Fibroblast of lung (primary cell): ENCODE measurements at regions not wholly inside any gene's neighbourhood (a gene's known extent, or its start where the extent isn't known, plus 50 kb on each side); places are given as distances from the start of the nearest gene placed in this dataset.

Source experiments
- DNase-seq, 2 donors: peaks; one replicate each; pipeline versions ENCODE4 v3.0.0 to v3.0.0-alpha.2; 2010; ENCODE audit warnings: low read depth in 2 of 2
- H2AFZ ChIP-seq: 2 replicates; pipeline ENCODE4 v1.5.1; 2012; ENCODE audit warnings: low read length, control low read depth, inconsistent platforms
- H3K27ac ChIP-seq: 2 replicates; pipeline ENCODE4 v1.5.1; 2011; ENCODE audit warnings: low read length, control low read depth; ENCODE audit not compliant: insufficient read depth
- H3K27me3 ChIP-seq: 2 replicates; pipeline ENCODE4 v1.5.1; 2011; ENCODE audit warnings: mild to moderate bottlenecking, low read length; ENCODE audit not compliant: control insufficient read depth, insufficient read depth
- H3K36me3 ChIP-seq: 2 replicates; pipeline ENCODE4 v1.5.1; 2011; ENCODE audit warnings: low read length; ENCODE audit not compliant: control insufficient read depth, insufficient read depth
- H3K4me1 ChIP-seq: 2 replicates; pipeline ENCODE4 v1.5.1; 2011; ENCODE audit warnings: low read length; ENCODE audit not compliant: control insufficient read depth, insufficient read depth; ENCODE audit errors: extremely low read depth
- H3K4me2 ChIP-seq: 2 replicates; pipeline ENCODE4 v1.5.1; 2011; ENCODE audit warnings: low read length, control low read depth; ENCODE audit not compliant: insufficient read depth; ENCODE audit errors: extremely low read depth
- H3K4me3 ChIP-seq, 4 experiments: fragments of 200-600 bp in 1 of 4; sonication (generic) in 1 of 4; replicated peaks in 1 of 4; 2 replicates each; pipeline ENCODE4 v1.5.1; 2011 to 2016; ENCODE audit warnings: low read length in 4 of 4, low read depth in 3 of 4, mild to moderate bottlenecking in 3 of 4, control low read depth in 2 of 4, inconsistent platforms in 1 of 4, mixed read lengths in 1 of 4; ENCODE audit not compliant: insufficient read depth in 1 of 4; ENCODE audit errors: control extremely low read depth in 1 of 4
- H3K79me2 ChIP-seq: 2 replicates; pipeline ENCODE4 v1.5.1; 2012; ENCODE audit warnings: mild to moderate bottlenecking, low read length, inconsistent platforms; ENCODE audit not compliant: control insufficient read depth, insufficient read depth
- H3K9ac ChIP-seq: 2 replicates; pipeline ENCODE4 v1.5.1; 2011; ENCODE audit warnings: mild to moderate bottlenecking, low read length, control low read depth; ENCODE audit not compliant: insufficient read depth
- H3K9me3 ChIP-seq: 2 replicates; pipeline ENCODE4 v1.5.1; 2012; ENCODE audit warnings: low read depth, low read length; ENCODE audit not compliant: control insufficient read depth, insufficient read depth
- H4K20me1 ChIP-seq: 2 replicates; pipeline ENCODE4 v1.5.1; 2011; ENCODE audit warnings: low read length; ENCODE audit not compliant: control insufficient read depth, insufficient read depth; ENCODE audit errors: extremely low read depth
- CTCF ChIP-seq, 2 donors: IDR thresholded peaks in 1 of 2; conservative IDR thresholded peaks in 1 of 2; 1 replicate in 1 of 2; 2 replicates in 1 of 2; pipeline ENCODE4 v1.5.1; 2011 to 2012; ENCODE audit warnings: low read length in 2 of 2, control low read depth in 1 of 2, inconsistent platforms in 1 of 2, low read depth in 1 of 2, mild to moderate bottlenecking in 1 of 2
- EZH2 ChIP-seq: IDR thresholded peaks from 2 replicates; pipeline ENCODE4 v1.5.1; 2012; ENCODE audit warnings: low read length, control low read depth, mild to moderate bottlenecking; ENCODE audit errors: missing control alignments

- Histone ChIP-seq H3K36me3 (no peaks in the 10 kb centered on the region), H2AFZ (no peak overlapping the region), H3K79me2 (no peaks in the 10 kb centered on the region), H3K9ac (no peak overlapping the region), H3K4me2 (no peak overlapping the region), H3K27ac (no peak overlapping the region), H3K9me3 (no peaks in the 10 kb centered on the region), H3K27me3 (no peaks in the 10 kb centered on the region), H3K4me1 (no peaks in the 10 kb centered on the region), H4K20me1 (no peaks in the 10 kb centered on the region), H3K4me3 (no peak overlapping the region)
- DNase-seq: peak in 1 of 2 donors; percentile 23
- no peak for TF ChIP-seq CTCF (conservative IDR thresholded peaks at IDR 0.05 in 1 of 2, IDR thresholded peaks at IDR 0.05 in 1 of 2; ENCODE audit: low read depth in 1 of 2, low read length in 2 of 2)
- TF ChIP-seq EZH2: no peak
These were observed 250.0 kb upstream of the NECTIN3 start for GRCh38 chr3:110821586-110821985.

GRCh38 chr3:110822971-110823370, 248.6 kb upstream of the NECTIN3 start:
- no peaks in the 10 kb centered on the region for H4K20me1 ChIP-seq
- H3K9me3 ChIP-seq: no peaks in the 10 kb centered on the region
- no peaks in the 10 kb centered on the region for H3K27me3 ChIP-seq
- TF ChIP-seq EZH2: no peak
- no peak for TF ChIP-seq CTCF (conservative IDR thresholded peaks at IDR 0.05 in 1 of 2, IDR thresholded peaks at IDR 0.05 in 1 of 2; ENCODE audit: low read depth in 1 of 2, low read length in 2 of 2)
- H3K4me2 ChIP-seq: no peak overlapping the region
- no peak overlapping the region for H3K4me3 ChIP-seq
- no peaks in the 10 kb centered on the region for H3K36me3 ChIP-seq
- H3K9ac ChIP-seq: no peak overlapping the region
- H3K4me1 ChIP-seq: no peaks in the 10 kb centered on the region
- no peaks in the 10 kb centered on the region for H3K79me2 ChIP-seq
- H3K27ac ChIP-seq: no peak overlapping the region
- no peak for DNase-seq
- no peak overlapping the region for H2AFZ ChIP-seq

- Histone ChIP-seq H3K36me3 (no peaks in the 10 kb centered on the region), H3K9me3 (no peaks in the 10 kb centered on the region), H3K9ac (no peak overlapping the region), H3K4me3 (no peak overlapping the region), H3K27ac (no peak overlapping the region), H4K20me1 (no peaks in the 10 kb centered on the region), H3K79me2 (no peaks in the 10 kb centered on the region), H3K27me3 (no peaks in the 10 kb centered on the region), H3K4me1 (no peaks in the 10 kb centered on the region), H3K4me2 (no peak overlapping the region), H2AFZ (no peak overlapping the region)
- no peak for DNase-seq
- TF ChIP-seq CTCF (conservative IDR thresholded peaks at IDR 0.05 in 1 of 2, IDR thresholded peaks at IDR 0.05 in 1 of 2; ENCODE audit: low read depth in 1 of 2, low read length in 2 of 2) (no peak), EZH2 (no peak)
These were observed 224.6 kb upstream of the NECTIN3 start for GRCh38 chr3:110846971-110847370.
